Natural killer cell (primary cell): ENCODE measurements at regions not wholly inside any gene's neighbourhood (a gene's known extent, or its start where the extent isn't known, plus 50 kb on each side); places are given as distances from the start of the nearest gene placed in this dataset.

Source experiments
- ATAC-seq, 3 donors: fragments of 150-1000 bp in 2 of 3; fragments of 200-7000 bp in 1 of 3; cut with Tn5 transposase; 1 replicate in 1 of 3; 2 replicates in 2 of 3; pipeline ENCODE4 v1.10.0; 2021; ENCODE audit warnings: mild to moderate bottlenecking in 2 of 3, moderate library complexity in 2 of 3
- DNase-seq, 2 donors: peaks; one replicate each; pipeline versions ENCODE4 v3.0.0 to v3.0.0-alpha.2; 2013 to 2021; ENCODE audit warnings: mixed read lengths in 1 of 2
- H3K27ac ChIP-seq: one replicate; pipeline ENCODE4 v1.5.1; 2013; ENCODE audit warnings: mild to moderate bottlenecking, low read length
- H3K27me3 ChIP-seq: one replicate; pipeline ENCODE4 v1.6.1; 2013; ENCODE audit warnings: low read length; ENCODE audit not compliant: control insufficient read depth, insufficient read depth
- H3K36me3 ChIP-seq: one replicate; pipeline ENCODE4 v1.6.1; 2013; ENCODE audit warnings: low read length; ENCODE audit not compliant: control insufficient read depth, insufficient read depth
- H3K4me1 ChIP-seq: one replicate; pipeline ENCODE4 v1.6.1; 2013; ENCODE audit warnings: low read length; ENCODE audit not compliant: control insufficient read depth, insufficient read depth
- H3K4me3 ChIP-seq: one replicate; pipeline ENCODE4 v1.5.1; 2013; ENCODE audit warnings: low read length
- H3K9me3 ChIP-seq: one replicate; pipeline ENCODE4 v1.6.1; 2013; ENCODE audit warnings: low read length; ENCODE audit not compliant: control insufficient read depth, insufficient read depth
- H3K27ac Mint-ChIP-seq, 2 donors: one replicate each; pipeline ENCODE4 v1.8.0; 2022; ENCODE audit warnings: mild to moderate bottlenecking in 2 of 2, mixed read lengths in 2 of 2, moderate library complexity in 1 of 2
- H3K27me3 Mint-ChIP-seq, 2 donors: one replicate each; pipeline ENCODE4 v1.8.0; 2022; ENCODE audit warnings: low read depth in 2 of 2, mixed read lengths in 2 of 2
- H3K36me3 Mint-ChIP-seq: one replicate; pipeline ENCODE4 v1.8.0; 2022; ENCODE audit warnings: mixed read lengths
- H3K4me1 Mint-ChIP-seq, 2 donors: one replicate each; pipeline ENCODE4 v1.8.0; 2022; ENCODE audit warnings: mixed read lengths in 2 of 2
- H3K4me3 Mint-ChIP-seq: one replicate; pipeline ENCODE4 v1.8.0; 2022; ENCODE audit warnings: mild to moderate bottlenecking, moderate library complexity, mixed read lengths
- H3K9me3 Mint-ChIP-seq, 2 donors: one replicate each; pipeline ENCODE4 v1.8.0; 2022; ENCODE audit warnings: mixed read lengths in 2 of 2
- CTCF ChIP-seq: fragments of 200-600 bp; IDR thresholded peaks from one replicate; pipeline ENCODE4 v1.8.0; 2022; ENCODE audit warnings: antibody characterized with exemption
- WGBS: methylation state at CpG from one replicate; pipeline ENCODE4 v1.1.7; 2013; ENCODE audit warnings: missing lambda C conversion rate; ENCODE audit not compliant: insufficient coverage; 5-methylcytosine and 5-hydroxymethylcytosine counted together
- intact Hi-C: fragments of 100-400 bp; cut with micrococcal nuclease; formaldehyde crosslinking; loops from one replicate; pipeline ENCODE4 v1.14.2; 2022

GRCh38 chr11:98398508-98398907 is 622.2 kb upstream of the CNTN5 start:
- H3K4me1 ChIP-seq: no peaks in the 10 kb centered on the region
- Mint-ChIP-seq H3K36me3 (no peaks in the 10 kb centered on the region), H3K4me1 (no peaks in the 10 kb centered on the region), H3K4me3 (no peak overlapping the region), H3K27ac (no peak overlapping the region), H3K9me3 (peaks cover 13 to 21% of the 10 kb centered on the region in 2 donors), H3K27me3 (no peaks in the 10 kb centered on the region)
- H3K27ac ChIP-seq: no peak overlapping the region
- H3K4me3 ChIP-seq: no peak overlapping the region
- ATAC-seq: no peak
- intact Hi-C loops: no loop called here
- no peak for TF ChIP-seq CTCF
- no peaks in the 10 kb centered on the region for H3K36me3 ChIP-seq
- H3K9me3 ChIP-seq: no peaks in the 10 kb centered on the region
- H3K27me3 ChIP-seq: no peaks in the 10 kb centered on the region
- no peak for DNase-seq

DNA sequence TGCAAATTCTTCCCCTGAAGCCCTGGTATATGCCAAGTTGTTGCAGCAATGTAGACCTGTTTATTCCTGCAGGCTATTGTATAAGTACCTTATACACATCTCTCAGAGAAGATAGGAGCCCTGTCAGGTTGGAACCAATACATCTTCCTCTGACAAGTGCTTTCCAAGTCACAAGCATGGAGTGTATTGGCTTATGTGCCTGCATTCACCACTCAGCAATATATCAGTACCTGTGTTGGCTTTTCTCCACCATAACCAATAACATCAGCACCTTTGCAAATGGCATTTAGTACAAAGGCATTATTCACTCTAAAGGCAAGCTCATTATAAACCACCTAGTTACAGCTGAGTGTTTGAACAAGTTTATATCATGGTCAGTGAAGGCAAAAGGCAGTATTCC is 611.7 kb upstream of the CNTN5 start:
- H3K4me1 Mint-ChIP-seq: no peaks in the 10 kb centered on the region
- ATAC-seq: no peak
- no peak overlapping the region for H3K4me3 Mint-ChIP-seq
- Histone ChIP-seq H3K9me3 (no peaks in the 10 kb centered on the region), H3K36me3 (no peaks in the 10 kb centered on the region), H3K4me1 (no peaks in the 10 kb centered on the region), H3K4me3 (no peak overlapping the region), H3K27me3 (no peaks in the 10 kb centered on the region), H3K27ac (no peak overlapping the region)
- no peak for DNase-seq
- no peak for TF ChIP-seq CTCF
- peaks cover 8 to 16% of the 10 kb centered on the region in 2 donors for H3K9me3 Mint-ChIP-seq
- intact Hi-C loops: no loop called here
- no peak overlapping the region for H3K27ac Mint-ChIP-seq
- no peaks in the 10 kb centered on the region for H3K27me3 Mint-ChIP-seq
- no peaks in the 10 kb centered on the region for H3K36me3 Mint-ChIP-seq

- TF ChIP-seq CTCF: no peak
- DNase-seq (no peak), ATAC-seq (no peak)
- H3K36me3 Mint-ChIP-seq: peaks cover 6% of the 10 kb centered on the region
- H3K4me3 ChIP-seq: no peak overlapping the region
- peaks cover 10 to 20% of the 10 kb centered on the region in 2 donors for H3K9me3 Mint-ChIP-seq
- WGBS: 61% methylated on average over 2 of the region's 3 CpGs
- H3K9me3 ChIP-seq: no peaks in the 10 kb centered on the region
- H3K4me1 Mint-ChIP-seq: no peaks in the 10 kb centered on the region
- H3K4me3 Mint-ChIP-seq: no peak overlapping the region
- no peak overlapping the region for H3K27ac ChIP-seq
- H3K4me1 ChIP-seq: no peaks in the 10 kb centered on the region
- intact Hi-C loops: no loop called here
- no peaks in the 10 kb centered on the region for H3K36me3 ChIP-seq
- H3K27ac Mint-ChIP-seq: no peak overlapping the region
- H3K27me3 Mint-ChIP-seq: no peaks in the 10 kb centered on the region
- H3K27me3 ChIP-seq: no peaks in the 10 kb centered on the region
Measured at GRCh38 chr11:98411777-98412176, 609.0 kb upstream of the CNTN5 start.

DNA sequence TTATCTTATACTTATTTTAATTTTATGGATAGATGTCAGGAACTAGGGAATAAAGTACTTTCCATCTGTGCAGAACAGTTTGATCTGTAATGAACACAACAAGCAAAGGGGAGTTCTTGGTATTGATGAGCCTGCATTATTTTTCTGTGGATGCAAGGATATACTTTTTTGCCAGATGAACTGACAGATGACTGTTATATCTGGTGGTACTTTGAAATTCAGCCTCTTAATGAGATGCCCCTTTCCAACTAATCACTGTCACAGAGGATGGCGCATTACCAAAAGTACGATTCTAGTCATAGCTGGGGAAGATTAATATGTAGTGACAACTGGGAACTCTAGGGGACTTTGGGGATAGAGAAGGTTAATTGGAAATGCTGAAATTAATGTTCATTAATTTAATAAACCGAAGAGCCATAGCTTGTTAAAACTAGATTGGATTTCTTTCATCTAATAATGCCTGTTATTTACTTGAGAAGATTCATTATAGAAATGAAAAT is 603.4 kb upstream of the CNTN5 start:
- Histone ChIP-seq H3K27me3 (no peaks in the 10 kb centered on the region), H3K9me3 (peaks cover 2% of the 10 kb centered on the region), H3K36me3 (no peaks in the 10 kb centered on the region), H3K4me1 (no peaks in the 10 kb centered on the region), H3K27ac (no peak overlapping the region), H3K4me3 (no peak overlapping the region)
- peaks cover 6% of the 10 kb centered on the region for H3K36me3 Mint-ChIP-seq
- DNase-seq: no peak
- H3K27me3 Mint-ChIP-seq: no peaks in the 10 kb centered on the region
- no peaks in the 10 kb centered on the region for H3K4me1 Mint-ChIP-seq
- TF ChIP-seq CTCF: no peak
- no peak overlapping the region for H3K4me3 Mint-ChIP-seq
- no peak overlapping the region for H3K27ac Mint-ChIP-seq
- WGBS: 92% methylated on average over 2 of the region's 3 CpGs
- intact Hi-C loops: no loop called here
- peaks cover 7 to 12% of the 10 kb centered on the region in 2 donors for H3K9me3 Mint-ChIP-seq
- no peak for ATAC-seq
